Parathyroid adenoma (tissue), 2 donors: ENCODE measurements at regions not wholly inside any gene's neighbourhood (a gene's known extent, or its start where the extent isn't known, plus 50 kb on each side); places are given as distances from the start of the nearest gene placed in this dataset.

Experiments used
- H2AFZ ChIP-seq: fragments of 300-600 bp; sonication (generic); one replicate; pipeline ENCODE4 v1.7.0; 2017; ENCODE audit warnings: antibody characterized with exemption, mild to moderate bottlenecking
- H3K27ac ChIP-seq: fragments of 300-600 bp; sonication (generic); one replicate; pipeline ENCODE4 v1.7.0; 2017
- H3K27me3 ChIP-seq: fragments of 300-600 bp; sonication (generic); one replicate; pipeline ENCODE4 v1.7.0; 2017; ENCODE audit warnings: low read length; ENCODE audit not compliant: control insufficient read depth, insufficient read depth
- H3K36me3 ChIP-seq: fragments of 300-600 bp; sonication (generic); one replicate; pipeline ENCODE4 v1.7.0; 2017; ENCODE audit warnings: low read length; ENCODE audit not compliant: control insufficient read depth, insufficient read depth
- H3K4me1 ChIP-seq: fragments of 300-600 bp; sonication (generic); one replicate; pipeline ENCODE4 v1.7.0; 2017; ENCODE audit warnings: control low read depth
- H3K4me2 ChIP-seq: fragments of 300-600 bp; sonication (generic); one replicate; pipeline ENCODE4 v1.7.0; 2017; ENCODE audit warnings: low read length
- H3K4me3 ChIP-seq: fragments of 300-600 bp; sonication (generic); one replicate; pipeline ENCODE4 v1.7.0; 2017; ENCODE audit warnings: low read depth, low read length
- H3K79me2 ChIP-seq: fragments of 300-600 bp; sonication (generic); one replicate; pipeline ENCODE4 v1.7.0; 2017; ENCODE audit warnings: control low read depth
- H3K9ac ChIP-seq: fragments of 300-600 bp; sonication (generic); one replicate; pipeline ENCODE4 v1.7.0; 2017; ENCODE audit warnings: mild to moderate bottlenecking
- H3K9me3 ChIP-seq: fragments of 300-600 bp; sonication (generic); one replicate; pipeline ENCODE4 v1.7.0; 2017; ENCODE audit warnings: low read length; ENCODE audit not compliant: control insufficient read depth
- CTCF ChIP-seq: fragments of 300-600 bp; sonication (generic); IDR thresholded peaks from one replicate; pipeline ENCODE4 v1.7.0; 2017; ENCODE audit warnings: antibody characterized with exemption, mild to moderate bottlenecking
- donor health status: primary hyperparathyroidism.

GRCh38 chr11:97202613-97203292 is 812.9 kb downstream of the JRKL start:
- no peaks in the 10 kb centered on the region for H3K4me1 ChIP-seq
- no peaks in the 10 kb centered on the region for H3K9me3 ChIP-seq
- H3K4me2 ChIP-seq = no peak overlapping the region
- H3K27ac ChIP-seq = no peak overlapping the region
- H3K9ac ChIP-seq = no peak overlapping the region
- H3K36me3 ChIP-seq = no peaks in the 10 kb centered on the region
- no peak for TF ChIP-seq CTCF
- H3K79me2 ChIP-seq = no peaks in the 10 kb centered on the region
- no peaks in the 10 kb centered on the region for H3K27me3 ChIP-seq
- no peak overlapping the region for H3K4me3 ChIP-seq
- H2AFZ ChIP-seq = no peak overlapping the region

- Histone ChIP-seq H3K9ac (no peak overlapping the region), H3K27ac (no peak overlapping the region), H3K9me3 (no peaks in the 10 kb centered on the region), H3K79me2 (no peaks in the 10 kb centered on the region), H3K4me1 (no peaks in the 10 kb centered on the region), H3K4me2 (no peak overlapping the region), H3K4me3 (no peak overlapping the region), H3K36me3 (no peaks in the 10 kb centered on the region), H2AFZ (no peak overlapping the region), H3K27me3 (no peaks in the 10 kb centered on the region)
- TF ChIP-seq CTCF = no peak
Observed at GRCh38 chr11:97218011-97218410, 828.2 kb downstream of the JRKL start.

- no peak for TF ChIP-seq CTCF
- no peaks in the 10 kb centered on the region for H3K4me1 ChIP-seq
- H3K9ac ChIP-seq = no peak overlapping the region
- H3K79me2 ChIP-seq = no peaks in the 10 kb centered on the region
- H2AFZ ChIP-seq = no peak overlapping the region
- no peak overlapping the region for H3K4me2 ChIP-seq
- H3K27me3 ChIP-seq = no peaks in the 10 kb centered on the region
- no peak overlapping the region for H3K4me3 ChIP-seq
- no peaks in the 10 kb centered on the region for H3K36me3 ChIP-seq
- no peaks in the 10 kb centered on the region for H3K9me3 ChIP-seq
- H3K27ac ChIP-seq = no peak overlapping the region
Observed at GRCh38 chr11:97223647-97224046, 833.8 kb downstream of the JRKL start.

GRCh38 chr11:97224396-97224795 is 834.6 kb downstream of the JRKL start:
- TF ChIP-seq CTCF = no peak
- no peaks in the 10 kb centered on the region for H3K36me3 ChIP-seq
- no peaks in the 10 kb centered on the region for H3K79me2 ChIP-seq
- no peak overlapping the region for H3K9ac ChIP-seq
- H3K9me3 ChIP-seq = no peaks in the 10 kb centered on the region
- H3K27ac ChIP-seq = no peak overlapping the region
- no peaks in the 10 kb centered on the region for H3K27me3 ChIP-seq
- no peak overlapping the region for H3K4me2 ChIP-seq
- no peak overlapping the region for H3K4me3 ChIP-seq
- no peak overlapping the region for H2AFZ ChIP-seq
- H3K4me1 ChIP-seq = no peaks in the 10 kb centered on the region

GRCh38 chr11:97225794-97226193 is 836.0 kb downstream of the JRKL start:
- H3K4me2 ChIP-seq = no peak overlapping the region
- no peaks in the 10 kb centered on the region for H3K9me3 ChIP-seq
- H3K36me3 ChIP-seq = no peaks in the 10 kb centered on the region
- no peaks in the 10 kb centered on the region for H3K4me1 ChIP-seq
- no peaks in the 10 kb centered on the region for H3K27me3 ChIP-seq
- no peak overlapping the region for H3K27ac ChIP-seq
- no peak for TF ChIP-seq CTCF
- H3K79me2 ChIP-seq = no peaks in the 10 kb centered on the region
- H3K4me3 ChIP-seq = no peak overlapping the region
- no peak overlapping the region for H2AFZ ChIP-seq
- no peak overlapping the region for H3K9ac ChIP-seq
